Neural cell (in vitro differentiated cells): ENCODE measurements at regions not wholly inside any gene's neighbourhood (a gene's known extent, or its start where the extent isn't known, plus 50 kb on each side); places are given as distances from the start of the nearest gene placed in this dataset.

Experiments
- H2AFZ ChIP-seq: fragments of 200-600, 300-800 bp; sonication (generic), shearing (Covaris generic); 2 replicates; pipeline ENCODE4 v1.6.0; 2014; ENCODE audit warnings: low read depth, mild to moderate bottlenecking, antibody characterized with exemption, low read length, moderate library complexity
- H3F3A ChIP-seq: fragments of 200-600 bp; shearing (Covaris generic); 2 replicates; pipeline ENCODE4 v1.6.1; 2016; ENCODE audit warnings: mild to moderate bottlenecking, moderate library complexity, mixed read lengths, antibody characterized with exemption, low read length; ENCODE audit not compliant: insufficient read depth, poor library complexity, severe bottlenecking
- H3K27ac ChIP-seq: fragments of 200-600, 300-800 bp; sonication (generic), shearing (Covaris generic); 2 replicates; pipeline ENCODE4 v1.5.1; 2014; ENCODE audit warnings: mild to moderate bottlenecking, low read length, moderate library complexity
- H3K27me3 ChIP-seq: fragments of 300-800, 200-600 bp; sonication (generic), shearing (Covaris generic); 2 replicates; pipeline ENCODE4 v1.6.0; 2014; ENCODE audit warnings: mild to moderate bottlenecking, low read depth, low read length, moderate library complexity; ENCODE audit not compliant: insufficient read depth
- H3K36me3 ChIP-seq: fragments of 300-800, 200-600 bp; sonication (generic), shearing (Covaris generic); 2 replicates; pipeline ENCODE4 v1.5.1; 2014; ENCODE audit warnings: mild to moderate bottlenecking, antibody characterized with exemption, low read length, moderate library complexity; ENCODE audit not compliant: insufficient read depth
- H3K4me2 ChIP-seq: fragments of 300-800, 200-600 bp; sonication (generic), shearing (Covaris generic); 2 replicates; pipeline ENCODE4 v1.6.0; 2014; ENCODE audit warnings: mild to moderate bottlenecking, low read length
- H3K4me3 ChIP-seq: fragments of 300-800, 200-600 bp; sonication (generic), shearing (Covaris generic); 2 replicates; pipeline ENCODE4 v1.5.1; 2014; ENCODE audit warnings: mild to moderate bottlenecking, low read length, moderate library complexity
- H3K79me2 ChIP-seq: fragments of 200-600 bp; shearing (Covaris generic); replicated peaks from 2 replicates; pipeline ENCODE4 v1.6.0; 2014; ENCODE audit warnings: mild to moderate bottlenecking, low read length, moderate library complexity; ENCODE audit not compliant: insufficient read depth
- H3K9ac ChIP-seq: fragments of 300-800, 200-600 bp; sonication (generic), shearing (Covaris generic); 2 replicates; pipeline ENCODE4 v1.6.1; 2016; ENCODE audit warnings: mild to moderate bottlenecking, low read length, mixed read lengths
- H3K9me2 ChIP-seq: fragments of 200-600 bp; shearing (Covaris generic); 2 replicates; pipeline ENCODE4 v1.6.1; 2016; ENCODE audit warnings: mild to moderate bottlenecking, low read length, mixed read lengths; ENCODE audit not compliant: insufficient read depth
- H3K9me3 ChIP-seq: fragments of 200-600, 300-800 bp; sonication (generic), shearing (Covaris generic); 2 replicates; pipeline ENCODE4 v1.6.1; 2016; ENCODE audit warnings: mild to moderate bottlenecking, mixed run types, low read length, moderate library complexity, mixed read lengths
- H4K20me1 ChIP-seq: fragments of 200-600 bp; shearing (Covaris generic); 2 replicates; pipeline ENCODE4 v1.6.1; 2016; ENCODE audit warnings: mild to moderate bottlenecking, mixed run types; ENCODE audit not compliant: insufficient read depth
- EP300 ChIP-seq: fragments of 450-650 bp; conservative IDR thresholded peaks from 2 replicates; pipeline ENCODE4 v1.6.1; 2014; ENCODE audit warnings: antibody characterized with exemption, mild to moderate bottlenecking, moderate library complexity; ENCODE audit not compliant: poor library complexity, severe bottlenecking
- EZH2 ChIP-seq: fragments of 200-600, 300-800 bp; shearing (Covaris generic), sonication (generic); IDR thresholded peaks from 2 replicates; pipeline ENCODE4 v1.6.1; 2014; ENCODE audit warnings: antibody characterized with exemption, low read length, borderline replicate concordance, mild to moderate bottlenecking; ENCODE audit not compliant: insufficient read depth, poor library complexity, severe bottlenecking
- MXI1 ChIP-seq: fragments of 450-650 bp; conservative IDR thresholded peaks from 2 replicates; pipeline ENCODE4 v1.6.1; 2014; ENCODE audit warnings: antibody characterized with exemption, mild to moderate bottlenecking; ENCODE audit not compliant: poor library complexity, severe bottlenecking
- POLR2AphosphoS5 ChIP-seq: IDR thresholded peaks from 2 replicates; pipeline ENCODE4 v1.6.1; 2012
- RAD21 ChIP-seq: fragments of 450-650 bp; conservative IDR thresholded peaks from 2 replicates; pipeline ENCODE4 v1.6.1; 2014; ENCODE audit warnings: antibody characterized with exemption, mild to moderate bottlenecking, moderate library complexity
- REST ChIP-seq: IDR thresholded peaks from 2 replicates; pipeline ENCODE4 v1.6.1; 2012; ENCODE audit warnings: borderline replicate concordance
- SMC3 ChIP-seq: fragments of 450-650 bp; conservative IDR thresholded peaks from 2 replicates; pipeline ENCODE4 v1.6.1; 2014; ENCODE audit warnings: antibody characterized with exemption, mild to moderate bottlenecking, moderate library complexity; ENCODE audit not compliant: poor library complexity
- TAF1 ChIP-seq: IDR thresholded peaks from 2 replicates; pipeline ENCODE4 v1.6.1; 2012; ENCODE audit warnings: low read depth
- TF ChIP-seq, protein P1 (sequence below): fragments of 450-650 bp; IDR thresholded peaks from 2 replicates; pipeline ENCODE4 v1.5.1; 2014; ENCODE audit warnings: antibody characterized with exemption, mild to moderate bottlenecking, moderate library complexity; ENCODE audit not compliant: poor library complexity, severe bottlenecking

DNA sequence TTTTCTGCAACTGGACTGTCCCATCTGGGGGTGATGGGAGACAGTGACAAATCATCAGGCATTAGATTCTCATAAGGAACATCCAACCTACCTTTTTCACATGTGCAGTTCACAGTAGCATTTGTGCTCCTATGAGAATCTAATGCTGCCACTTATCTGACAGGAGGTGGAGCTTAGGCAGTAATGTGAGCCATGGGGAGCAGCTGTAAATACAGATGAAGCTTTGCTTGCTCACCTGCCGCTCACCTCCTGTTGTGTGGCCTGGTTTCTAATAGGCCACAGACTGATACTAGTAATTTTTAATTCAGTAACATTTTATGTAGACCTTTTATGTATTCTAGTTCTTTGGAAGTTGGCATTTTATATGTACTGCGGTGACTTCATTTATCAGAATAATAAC lies 180.1 kb upstream of the SPOPL start:
- no peaks in the 10 kb centered on the region for H3F3A ChIP-seq
- no peak overlapping the region for H3K27ac ChIP-seq
- H3K9me2 ChIP-seq: no peaks in the 10 kb centered on the region
- no peaks in the 10 kb centered on the region for H3K79me2 ChIP-seq
- H2AFZ ChIP-seq: no peak overlapping the region
- no peaks in the 10 kb centered on the region for H4K20me1 ChIP-seq
- no peaks in the 10 kb centered on the region for H3K9me3 ChIP-seq
- no peaks in the 10 kb centered on the region for H3K36me3 ChIP-seq
- H3K9ac ChIP-seq: no peak overlapping the region
- H3K4me2 ChIP-seq: no peak overlapping the region
- no peaks in the 10 kb centered on the region for H3K27me3 ChIP-seq
- no peak for TF ChIP-seq EP300
- TF ChIP-seq RAD21: no peak
- TF ChIP-seq EZH2: no peak
- TF ChIP-seq, protein P1, sequence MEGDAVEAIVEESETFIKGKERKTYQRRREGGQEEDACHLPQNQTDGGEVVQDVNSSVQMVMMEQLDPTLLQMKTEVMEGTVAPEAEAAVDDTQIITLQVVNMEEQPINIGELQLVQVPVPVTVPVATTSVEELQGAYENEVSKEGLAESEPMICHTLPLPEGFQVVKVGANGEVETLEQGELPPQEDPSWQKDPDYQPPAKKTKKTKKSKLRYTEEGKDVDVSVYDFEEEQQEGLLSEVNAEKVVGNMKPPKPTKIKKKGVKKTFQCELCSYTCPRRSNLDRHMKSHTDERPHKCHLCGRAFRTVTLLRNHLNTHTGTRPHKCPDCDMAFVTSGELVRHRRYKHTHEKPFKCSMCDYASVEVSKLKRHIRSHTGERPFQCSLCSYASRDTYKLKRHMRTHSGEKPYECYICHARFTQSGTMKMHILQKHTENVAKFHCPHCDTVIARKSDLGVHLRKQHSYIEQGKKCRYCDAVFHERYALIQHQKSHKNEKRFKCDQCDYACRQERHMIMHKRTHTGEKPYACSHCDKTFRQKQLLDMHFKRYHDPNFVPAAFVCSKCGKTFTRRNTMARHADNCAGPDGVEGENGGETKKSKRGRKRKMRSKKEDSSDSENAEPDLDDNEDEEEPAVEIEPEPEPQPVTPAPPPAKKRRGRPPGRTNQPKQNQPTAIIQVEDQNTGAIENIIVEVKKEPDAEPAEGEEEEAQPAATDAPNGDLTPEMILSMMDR: no peak
- no peak for TF ChIP-seq REST
- no peak for TF ChIP-seq TAF1
- TF ChIP-seq SMC3: no peak
- no peak for TF ChIP-seq POLR2AphosphoS5
- no peak for TF ChIP-seq MXI1
- no peak overlapping the region for H3K4me3 ChIP-seq

- no peaks in the 10 kb centered on the region for H4K20me1 ChIP-seq
- no peak overlapping the region for H2AFZ ChIP-seq
- no peaks in the 10 kb centered on the region for H3F3A ChIP-seq
- H3K27me3 ChIP-seq: no peaks in the 10 kb centered on the region
- H3K36me3 ChIP-seq: no peaks in the 10 kb centered on the region
- no peaks in the 10 kb centered on the region for H3K9me2 ChIP-seq
- no peak overlapping the region for H3K4me2 ChIP-seq
- no peaks in the 10 kb centered on the region for H3K9me3 ChIP-seq
- TF ChIP-seq TAF1 (no peak), EP300 (no peak), EZH2 (no peak), POLR2AphosphoS5 (no peak), MXI1 (no peak), SMC3 (no peak), RAD21 (no peak), REST (no peak)
- TF ChIP-seq, protein P1: no peak
- H3K9ac ChIP-seq: no peak overlapping the region
- H3K4me3 ChIP-seq: no peak overlapping the region
- H3K27ac ChIP-seq: no peak overlapping the region
- no peaks in the 10 kb centered on the region for H3K79me2 ChIP-seq
These were observed 178.0 kb upstream of the SPOPL start for GRCh38 chr2:138323382-138324067.
